NOMO-1 treated with dmso at 0.1 percent for 144 hours (cell line): ENCODE measurements at regions not wholly inside any gene's neighbourhood (a gene's known extent, or its start where the extent isn't known, plus 50 kb on each side); places are given as distances from the start of the nearest gene placed in this dataset.
"Not testable (repeated sequence)": the region's sequence is repeated elsewhere in the genome, so short reads cannot be mapped to it uniquely, and the experiment has no call there.

ENCODE experiments used
- DNase-seq: peaks from one replicate; lab custom pipeline; 2025; ENCODE audit not compliant: unreplicated experiment; lab: John Stamatoyannopoulos, UW

DNA sequence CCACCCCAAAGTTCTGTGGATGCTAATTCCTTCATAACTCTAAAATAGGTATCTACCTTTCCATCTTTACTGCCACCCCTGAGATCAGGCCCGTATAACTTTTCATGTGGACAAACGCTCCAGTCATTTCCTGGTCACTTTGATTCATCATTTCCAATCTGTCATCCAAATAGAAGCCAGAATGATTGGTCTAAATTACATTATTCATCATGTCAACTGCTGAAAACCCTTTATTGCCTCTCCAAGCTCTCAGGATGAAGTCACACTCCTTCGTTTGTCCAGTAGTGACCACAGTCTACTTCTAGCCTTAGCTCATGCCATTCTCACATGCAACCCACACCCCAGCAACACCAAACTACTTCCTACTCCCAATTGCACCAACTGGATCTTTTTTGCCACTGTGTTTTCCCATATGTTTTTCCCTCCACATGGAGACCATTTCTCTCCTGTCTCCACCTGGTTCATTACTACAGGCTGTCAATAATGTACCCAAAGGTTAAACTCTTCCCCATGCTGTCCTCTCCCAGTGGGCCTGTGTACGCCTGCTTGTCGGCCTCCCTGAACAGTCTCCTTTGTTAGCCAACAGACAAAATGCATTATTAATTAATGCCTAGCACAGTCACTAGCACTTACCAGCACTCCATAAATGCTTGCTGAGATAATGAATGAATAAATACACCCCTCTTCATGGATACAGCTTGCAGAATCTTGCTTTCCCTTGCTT lies 382.6 kb upstream of the NOCT start:
- no peak for DNase-seq

DNA sequence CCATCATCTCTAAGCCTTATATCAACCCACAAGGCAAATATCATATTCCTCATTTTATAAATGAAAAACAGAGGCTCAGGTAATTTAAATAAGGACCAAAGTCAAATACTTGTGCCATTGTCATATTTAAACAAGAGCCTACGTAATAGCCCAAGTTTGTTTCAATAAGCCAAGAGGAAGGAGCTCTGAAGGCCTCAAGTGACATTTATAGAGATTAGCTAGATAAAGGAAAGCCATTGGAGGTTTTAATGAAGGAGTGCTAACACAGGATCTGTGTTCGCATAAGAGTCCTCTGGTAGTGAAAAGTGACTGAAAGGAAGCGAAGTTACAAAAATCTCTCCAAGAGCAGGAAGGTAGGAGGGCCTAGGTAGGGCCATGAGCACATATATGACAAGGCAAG lies 384.9 kb upstream of the NOCT start:
- DNase-seq: no peak

DNA sequence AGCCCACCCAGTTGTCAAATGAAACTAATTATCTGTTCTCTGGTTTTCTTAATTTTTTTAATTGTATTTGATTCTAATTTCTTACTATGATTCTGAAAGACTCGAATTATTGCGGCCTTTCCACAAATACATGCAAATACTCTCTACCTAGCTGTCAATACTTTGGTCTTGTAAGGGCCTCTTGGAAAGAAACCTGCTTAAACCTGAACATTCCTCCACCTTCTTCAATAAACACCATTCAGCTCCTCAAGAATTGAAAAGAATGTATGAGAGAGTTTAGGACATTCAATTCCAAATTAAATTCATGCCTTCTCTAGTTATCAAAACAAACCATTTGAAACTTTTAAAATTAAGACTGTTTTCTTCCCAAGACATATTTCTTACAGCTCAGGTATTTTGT lies 385.9 kb upstream of the NOCT start:
- DNase-seq: no peak

DNA sequence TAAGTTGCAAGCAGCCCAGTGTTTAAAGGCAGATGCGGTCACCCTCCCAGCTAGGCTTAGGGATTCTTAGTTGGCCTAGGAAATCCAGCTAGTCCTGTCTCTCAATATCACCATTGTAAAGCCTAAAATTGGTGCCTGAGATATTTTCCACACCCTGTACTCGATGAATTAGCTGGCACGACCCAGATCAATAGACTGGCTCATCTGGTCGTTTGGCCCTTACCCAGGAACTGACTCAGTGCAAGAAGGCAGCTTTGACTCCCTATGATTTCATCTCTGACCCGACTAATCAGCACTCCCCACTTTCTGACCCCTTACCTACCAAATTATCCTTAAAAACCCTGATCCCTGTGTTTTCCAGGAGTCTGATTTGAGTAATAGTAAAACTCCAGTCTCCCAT lies 384.9 kb upstream of the SLC7A11 start:
- DNase-seq: no peak

DNA sequence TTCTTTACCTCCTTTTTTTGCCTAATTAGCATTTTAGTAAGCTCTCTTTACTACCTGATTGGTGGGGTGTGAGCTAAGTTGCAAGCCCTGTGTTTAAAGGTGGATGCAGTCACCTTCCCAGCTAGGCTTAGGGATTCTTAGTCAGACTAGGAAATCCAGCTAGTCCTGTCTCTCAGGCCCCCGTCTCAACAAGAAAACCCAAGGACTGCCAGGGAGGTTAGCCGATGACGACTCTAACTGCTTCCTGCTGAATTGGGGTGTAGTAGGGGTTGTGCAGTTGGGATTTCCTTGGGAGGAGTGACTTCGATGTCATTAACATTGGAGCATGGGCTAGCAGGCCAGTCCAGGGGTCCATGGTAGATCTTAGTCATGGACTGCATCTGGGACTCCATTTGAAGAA lies 380.2 kb upstream of the SLC7A11 start:
- DNase-seq: not testable (repeated sequence)

DNA sequence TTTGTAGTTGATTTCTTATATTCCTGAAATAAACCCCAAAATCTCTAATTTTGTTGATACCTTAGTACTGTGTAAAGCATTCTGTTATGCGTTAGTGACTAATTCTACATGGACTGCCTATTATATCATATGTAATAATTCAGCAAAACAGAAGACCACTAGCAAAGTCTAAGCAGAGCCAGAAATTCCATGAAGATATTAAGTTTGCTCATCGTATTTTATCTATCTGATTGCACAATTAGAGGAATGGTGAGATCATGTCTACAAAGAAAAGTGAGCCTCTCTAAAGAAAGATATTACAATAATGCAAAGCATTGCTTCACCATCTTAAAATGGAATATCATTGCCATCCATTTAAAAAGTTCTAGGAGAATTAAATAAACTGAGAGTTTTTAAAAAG lies 374.6 kb upstream of the SLC7A11 start:
- no peak for DNase-seq

GRCh38 chr4:138614398-138615142 lies 372.4 kb upstream of the SLC7A11 start:
- DNase-seq: no peak

DNA sequence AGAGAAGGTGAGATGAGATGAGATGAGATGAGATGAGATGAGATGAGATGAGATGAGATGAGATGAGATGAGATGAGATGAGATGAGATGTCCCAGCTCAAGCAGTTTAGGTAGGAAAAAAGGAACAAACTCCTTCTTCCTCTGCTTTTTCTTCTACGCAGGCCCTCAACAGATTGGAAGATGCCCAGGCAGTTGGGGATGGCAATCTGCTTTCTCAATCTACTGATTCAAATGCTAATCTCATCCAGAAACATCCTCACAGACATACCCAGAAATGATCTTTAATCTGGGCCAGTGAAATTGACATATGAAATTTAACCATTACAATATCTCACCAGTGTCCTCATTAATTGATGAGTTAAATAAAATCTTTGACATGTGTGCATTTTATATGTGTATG lies 370.3 kb upstream of the SLC7A11 start:
- no peak for DNase-seq

DNA sequence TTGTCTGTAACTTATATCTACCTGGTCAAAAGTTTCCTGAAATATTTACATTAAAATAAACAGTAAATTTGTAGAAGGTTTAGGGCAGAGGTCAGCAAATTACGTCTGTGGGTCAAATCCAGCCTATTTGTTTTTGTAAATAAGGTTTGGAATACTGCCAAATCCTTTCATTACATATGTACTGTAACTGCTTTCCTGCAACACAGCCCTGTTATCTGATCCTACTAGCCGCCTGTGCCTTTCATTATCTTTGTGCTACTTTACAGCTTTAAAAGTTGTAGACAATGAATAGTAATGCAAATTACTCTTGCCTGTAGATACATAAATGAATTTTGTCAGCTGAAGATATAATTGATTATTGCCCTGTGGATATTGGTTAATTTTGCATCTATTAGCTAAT lies 369.6 kb upstream of the SLC7A11 start:
- DNase-seq: no peak

GRCh38 chr4:138611017-138611416 lies 368.9 kb upstream of the SLC7A11 start:
- DNase-seq: no peak

DNA sequence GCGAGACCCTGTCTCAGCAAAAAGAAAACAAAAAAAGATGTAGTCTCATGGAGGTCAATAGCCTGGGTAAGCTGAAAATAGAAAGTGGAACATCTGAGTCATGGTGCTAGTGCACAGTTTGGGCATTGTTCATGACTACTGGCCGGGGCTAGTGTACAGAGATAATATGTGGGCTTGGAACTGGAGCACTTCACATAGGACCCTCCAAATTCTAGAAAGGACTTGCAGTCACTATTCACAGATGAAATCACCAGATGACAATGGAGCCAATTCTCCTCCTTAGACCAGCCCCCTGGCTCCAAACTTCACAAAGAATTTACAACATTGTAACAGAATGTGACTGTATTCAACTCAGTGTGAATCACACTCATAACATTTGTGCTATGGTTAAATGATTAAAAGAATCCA lies 367.8 kb upstream of the SLC7A11 start:
- DNase-seq: no peak

DNA sequence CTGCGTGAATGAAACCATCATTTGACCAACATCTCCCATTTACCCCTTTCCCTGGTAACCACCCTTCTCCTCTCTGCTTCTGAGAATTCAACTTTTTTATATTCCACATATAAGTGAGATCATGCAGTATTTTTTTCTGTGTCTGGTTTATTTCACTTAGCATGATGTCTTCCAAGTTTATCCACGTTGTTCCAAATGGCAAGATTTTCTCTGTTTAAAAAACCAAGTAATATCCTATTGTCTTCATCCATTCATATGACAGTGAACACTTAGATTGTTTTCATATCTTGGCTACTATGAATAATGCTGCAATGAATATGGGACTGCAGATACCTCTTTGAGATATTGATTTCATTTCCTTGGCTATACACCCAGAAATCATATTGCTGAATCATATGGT lies 362.4 kb upstream of the SLC7A11 start:
- DNase-seq: no peak

GRCh38 chr4:138602664-138603063 lies 360.5 kb upstream of the SLC7A11 start:
- DNase-seq: no peak

GRCh38 chr4:138599965-138600364 lies 357.8 kb upstream of the SLC7A11 start:
- DNase-seq: no peak

GRCh38 chr4:138598226-138598625 lies 356.1 kb upstream of the SLC7A11 start:
- DNase-seq: no peak

GRCh38 chr4:138596896-138597295 lies 354.7 kb upstream of the SLC7A11 start:
- no peak for DNase-seq

GRCh38 chr4:138595731-138596460 lies 353.7 kb upstream of the SLC7A11 start:
- DNase-seq: no peak

DNA sequence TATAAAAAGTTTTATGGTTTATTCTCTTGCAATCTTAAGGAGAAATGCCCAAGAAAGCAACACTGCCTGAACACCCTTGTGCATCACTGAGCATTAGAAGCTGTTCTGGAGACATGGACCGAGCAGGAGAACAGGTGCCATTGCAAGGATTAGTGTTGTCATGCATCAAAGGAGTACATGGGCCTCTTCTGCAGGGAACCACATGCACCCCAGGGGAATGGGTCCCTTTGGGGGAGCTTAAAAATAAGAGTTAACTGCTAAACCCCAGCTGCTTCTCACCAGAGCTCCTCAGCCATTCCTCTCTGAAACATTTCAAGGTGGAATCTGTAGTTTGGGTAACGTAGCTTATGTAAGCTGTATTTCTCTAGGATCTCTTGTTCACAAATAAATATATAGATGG lies 353.0 kb upstream of the SLC7A11 start:
- no peak for DNase-seq

DNA sequence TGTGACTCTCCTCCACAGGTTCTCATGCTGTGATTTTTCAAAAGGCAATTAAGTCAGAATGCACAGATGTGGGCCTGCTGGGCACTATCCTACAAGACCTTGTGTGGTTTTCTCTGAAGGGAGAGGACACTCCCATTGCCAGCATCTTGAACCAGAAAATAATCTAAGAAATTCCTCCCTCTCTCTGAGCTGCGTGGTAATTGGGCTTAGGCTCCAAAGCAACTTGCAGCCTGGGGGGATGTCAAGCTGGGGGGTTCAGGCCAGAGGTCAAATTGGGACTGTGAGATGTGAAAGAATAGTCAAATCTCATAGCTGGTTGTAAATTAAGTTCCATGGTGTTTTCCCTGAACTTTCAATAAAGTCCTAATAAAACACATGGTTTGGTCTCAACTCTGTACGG lies 350.6 kb upstream of the SLC7A11 start:
- DNase-seq: no peak

DNA sequence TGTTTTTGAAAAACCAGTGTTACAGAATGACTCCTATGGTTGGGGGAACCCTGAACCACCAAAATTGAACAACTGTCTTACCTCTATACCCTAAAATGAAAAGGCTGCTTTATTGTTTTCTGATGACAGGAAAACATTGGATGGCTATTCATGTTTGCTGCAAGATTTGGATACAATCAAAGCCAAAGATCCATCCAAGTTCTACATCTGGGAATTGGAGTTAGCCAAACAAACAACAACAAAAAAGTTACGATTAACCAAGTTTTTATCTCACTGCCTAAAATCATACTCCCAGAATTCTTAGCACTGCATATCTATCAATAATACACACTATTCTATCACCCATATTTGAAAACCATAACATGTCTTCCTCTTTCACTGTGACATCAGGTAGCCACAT lies 349.7 kb upstream of the SLC7A11 start:
- DNase-seq: no peak

- no peak for DNase-seq
Observed at GRCh38 chr4:138588501-138588900, 346.4 kb upstream of the SLC7A11 start.

- no peak for DNase-seq
Observed at GRCh38 chr4:138579146-138579545, 337.0 kb upstream of the SLC7A11 start.
